ENCODE measurements at regions not wholly inside any gene's neighbourhood (a gene's known extent, or its start where the extent isn't known, plus 50 kb on each side); places are given as distances from the start of the nearest gene placed in this dataset.
"Not testable (repeated sequence)": the region's sequence is repeated elsewhere in the genome, so short reads cannot be mapped to it uniquely, and the experiment has no call there.

DNA sequence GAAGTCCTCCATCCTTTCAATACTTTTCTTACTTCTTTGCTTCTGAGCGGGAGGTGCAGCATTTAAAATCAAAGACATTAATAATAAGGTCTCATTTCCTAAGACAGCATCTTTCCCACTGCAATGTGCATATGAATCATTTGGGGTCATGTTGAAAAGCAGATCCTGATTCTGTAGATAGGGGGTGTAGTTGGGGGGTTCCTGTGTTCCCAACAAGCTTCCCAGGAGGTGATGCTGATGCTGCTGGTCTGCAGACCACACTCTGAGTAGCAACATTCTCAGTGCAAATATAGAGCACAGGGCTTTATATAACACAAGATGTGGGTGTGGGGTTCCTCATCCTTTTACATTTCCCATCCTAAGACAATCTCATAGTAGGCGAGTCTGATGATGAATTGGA lies 126.5 kb upstream of the PALM2AKAP2 start:
- Histone ChIP-seq H3K27ac (ENCODE audit: low read length) (no peak overlapping the region), H3K4me1 (ENCODE audit: control insufficient read depth, insufficient read depth, low read length) (no peaks in the 10 kb centered on the region), H3K9me3 (ENCODE audit: control insufficient read depth, low read depth, low read length) (no peaks in the 10 kb centered on the region), H3K36me3 (ENCODE audit: control insufficient read depth, insufficient read depth, low read length) (no peaks in the 10 kb centered on the region), H3K27me3 (ENCODE audit: control insufficient read depth, insufficient read depth, low read length) (no peaks in the 10 kb centered on the region), H3K4me3 (ENCODE audit: low read length) (no peak overlapping the region)
- no peak for DNase-seq
- no CpG with 5 or more reads among the region's 2 CpGs for WGBS (ENCODE audit: insufficient coverage, low lambda C conversion rate)

DNA sequence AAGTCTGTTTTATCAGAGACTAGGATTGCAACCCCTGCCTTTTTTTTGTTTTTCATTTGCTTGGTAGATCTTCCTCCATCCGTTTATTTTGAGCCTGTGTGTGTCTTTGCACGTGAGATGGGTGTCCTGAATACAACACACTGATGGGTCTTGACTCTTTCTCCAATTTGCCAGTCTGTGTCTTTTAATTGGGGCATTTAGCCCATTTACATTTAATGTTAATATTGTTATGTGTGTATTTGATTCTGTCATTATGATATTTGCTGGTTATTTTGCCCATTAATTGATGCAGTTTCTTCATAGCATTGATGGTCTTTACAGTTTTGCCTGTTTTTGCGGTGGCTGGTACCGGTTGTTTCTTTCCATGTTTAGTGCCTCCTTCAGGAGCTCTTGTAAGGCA lies 116.0 kb upstream of the PALM2AKAP2 start:
- H3K27me3 ChIP-seq (ENCODE audit: control insufficient read depth, insufficient read depth, low read length), result not testable (repeated sequence)

DNA sequence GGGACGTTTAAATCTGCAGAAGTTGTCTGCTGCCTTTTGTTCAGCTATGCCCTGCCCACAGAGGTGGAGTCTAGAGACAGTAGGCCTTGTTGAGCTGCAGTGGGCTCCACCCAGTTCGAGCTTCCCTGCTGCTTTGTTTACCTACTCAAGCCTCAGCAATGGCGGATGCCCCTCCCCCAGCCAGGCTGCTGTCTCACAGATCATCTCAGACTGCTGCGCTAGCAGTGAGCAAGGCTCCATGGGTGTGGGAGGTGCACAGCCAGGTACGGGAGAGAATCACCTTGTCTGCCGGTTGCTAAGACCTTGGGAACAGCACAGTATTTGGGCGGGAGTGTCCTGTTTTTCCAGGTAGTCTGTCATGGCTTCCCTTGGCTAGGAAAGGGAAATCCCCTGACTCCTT lies 114.3 kb upstream of the PALM2AKAP2 start:
- not testable (repeated sequence) for H3K27ac ChIP-seq (ENCODE audit: low read length); H3K9me3 ChIP-seq (ENCODE audit: control insufficient read depth, low read depth, low read length); DNase-seq; H3K36me3 ChIP-seq (ENCODE audit: control insufficient read depth, insufficient read depth, low read length); H3K4me3 ChIP-seq (ENCODE audit: low read length); H3K4me1 ChIP-seq (ENCODE audit: control insufficient read depth, insufficient read depth, low read length); H3K27me3 ChIP-seq (ENCODE audit: control insufficient read depth, insufficient read depth, low read length)
- no CpG with 5 or more reads among the region's 7 CpGs for WGBS (ENCODE audit: insufficient coverage, low lambda C conversion rate)

More for the DNA sequence above, 116.0 kb upstream of the PALM2AKAP2 start:
- DNase-seq; H3K27ac ChIP-seq (ENCODE audit: low read length); H3K9me3 ChIP-seq (ENCODE audit: control insufficient read depth, low read depth, low read length); H3K36me3 ChIP-seq (ENCODE audit: control insufficient read depth, insufficient read depth, low read length); H3K4me3 ChIP-seq (ENCODE audit: low read length); H3K4me1 ChIP-seq (ENCODE audit: control insufficient read depth, insufficient read depth, low read length): not testable (repeated sequence)
- 90% methylated on average over 2 of the region's 4 CpGs for WGBS (ENCODE audit: insufficient coverage, low lambda C conversion rate)

DNA sequence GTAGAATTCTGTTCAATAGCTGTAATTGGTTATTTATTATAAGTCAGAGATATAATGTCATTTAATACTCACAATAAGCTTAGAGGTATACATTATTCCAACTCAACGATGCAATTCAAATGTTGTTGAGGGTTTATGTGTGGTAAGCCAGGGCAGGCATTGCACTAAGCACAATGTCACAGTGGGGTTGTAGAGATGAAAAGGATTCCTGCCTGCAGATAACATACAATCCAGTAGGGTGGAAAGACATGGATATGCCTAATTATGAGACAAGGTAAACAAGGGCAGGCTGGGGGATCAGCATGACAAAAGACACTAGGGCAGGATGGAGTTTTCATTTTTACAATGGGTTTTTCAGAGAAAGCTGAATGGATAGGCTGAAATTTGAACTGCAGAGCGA lies 98.7 kb upstream of the PALM2AKAP2 start:
- H3K27ac ChIP-seq (ENCODE audit: low read length), result no peak overlapping the region
- no CpG with 5 or more reads among the region's 2 CpGs for WGBS (ENCODE audit: insufficient coverage, low lambda C conversion rate)
- no peaks in the 10 kb centered on the region for H3K36me3 ChIP-seq (ENCODE audit: control insufficient read depth, insufficient read depth, low read length)
- DNase-seq, result no peak
- no peaks in the 10 kb centered on the region for H3K4me1 ChIP-seq (ENCODE audit: control insufficient read depth, insufficient read depth, low read length)
- no peak overlapping the region for H3K4me3 ChIP-seq (ENCODE audit: low read length)
- H3K27me3 ChIP-seq (ENCODE audit: control insufficient read depth, insufficient read depth, low read length), result no peaks in the 10 kb centered on the region
- H3K9me3 ChIP-seq (ENCODE audit: control insufficient read depth, low read depth, low read length), result no peaks in the 10 kb centered on the region

DNA sequence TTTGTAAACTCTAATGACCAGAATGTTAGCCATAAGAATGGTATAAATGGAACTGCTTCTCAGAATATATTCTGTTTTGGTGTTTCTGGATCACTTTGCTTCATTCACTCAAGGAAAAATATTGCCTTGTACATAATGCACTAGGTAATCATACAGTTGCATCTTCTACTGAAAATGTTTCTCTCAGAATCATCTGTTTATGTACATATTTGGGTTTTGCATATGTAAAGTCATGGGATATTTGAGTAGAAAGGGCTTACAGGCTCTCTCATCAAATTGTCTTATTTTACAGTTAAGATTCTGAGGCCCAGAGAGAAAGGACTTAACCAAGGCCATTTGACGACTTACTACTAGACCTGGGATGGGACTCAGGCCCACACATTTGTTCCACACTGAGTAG lies 97.8 kb upstream of the PALM2AKAP2 start:
- H3K27ac ChIP-seq (ENCODE audit: low read length), result no peak overlapping the region
- no peaks in the 10 kb centered on the region for H3K9me3 ChIP-seq (ENCODE audit: control insufficient read depth, low read depth, low read length)
- H3K4me3 ChIP-seq (ENCODE audit: low read length), result no peak overlapping the region
- no CpG with 5 or more reads among the region's 1 CpG for WGBS (ENCODE audit: insufficient coverage, low lambda C conversion rate)
- no peaks in the 10 kb centered on the region for H3K27me3 ChIP-seq (ENCODE audit: control insufficient read depth, insufficient read depth, low read length)
- no peaks in the 10 kb centered on the region for H3K36me3 ChIP-seq (ENCODE audit: control insufficient read depth, insufficient read depth, low read length)
- no peak for DNase-seq
- no peaks in the 10 kb centered on the region for H3K4me1 ChIP-seq (ENCODE audit: control insufficient read depth, insufficient read depth, low read length)

DNA sequence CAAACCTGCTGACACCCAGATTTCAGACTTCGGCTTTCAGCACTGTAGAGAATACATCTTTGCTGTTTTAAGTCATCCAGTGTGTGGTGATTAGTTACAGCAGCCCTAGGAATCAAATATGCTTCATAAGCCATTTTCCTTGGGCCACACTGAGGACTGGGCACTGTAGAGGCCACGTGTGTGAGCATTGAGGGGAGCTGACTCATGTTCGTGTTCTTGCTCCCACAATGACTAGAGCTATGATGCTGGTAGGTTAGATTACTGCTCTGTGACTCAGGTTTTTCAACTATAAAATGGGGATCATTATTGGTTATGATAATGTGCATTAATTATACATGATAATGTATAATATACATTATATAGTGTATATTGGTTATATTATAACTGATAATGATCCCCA lies 96.5 kb upstream of the PALM2AKAP2 start:
- Histone ChIP-seq H3K4me1 (ENCODE audit: control insufficient read depth, insufficient read depth, low read length) (no peaks in the 10 kb centered on the region), H3K36me3 (ENCODE audit: control insufficient read depth, insufficient read depth, low read length) (no peaks in the 10 kb centered on the region), H3K9me3 (ENCODE audit: control insufficient read depth, low read depth, low read length) (no peaks in the 10 kb centered on the region), H3K4me3 (ENCODE audit: low read length) (no peak overlapping the region), H3K27ac (ENCODE audit: low read length) (no peak overlapping the region), H3K27me3 (ENCODE audit: control insufficient read depth, insufficient read depth, low read length) (no peaks in the 10 kb centered on the region)
- no peak for DNase-seq
- no CpG with 5 or more reads among the region's 3 CpGs for WGBS (ENCODE audit: insufficient coverage, low lambda C conversion rate)

DNA sequence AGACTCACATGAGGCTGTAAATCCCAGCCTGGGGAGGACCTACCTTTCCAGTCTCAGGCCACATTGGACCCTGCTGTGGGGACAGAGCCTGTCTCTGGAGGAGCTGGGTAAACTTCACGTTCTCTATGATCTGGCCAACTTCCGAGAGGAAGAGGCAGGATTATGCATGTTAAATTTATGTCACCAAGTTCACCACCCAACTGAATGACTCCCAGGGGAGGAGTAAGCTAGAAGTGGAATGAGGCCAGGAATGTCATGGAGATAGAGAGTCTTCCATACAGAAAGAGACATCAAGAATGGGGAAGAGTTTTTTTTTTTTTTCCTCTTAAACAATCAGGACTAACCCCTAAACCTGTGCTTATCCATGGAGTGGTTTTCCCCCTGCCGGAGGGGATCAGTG lies 90.3 kb upstream of the PALM2AKAP2 start:
- Histone ChIP-seq H3K4me1 (ENCODE audit: control insufficient read depth, insufficient read depth, low read length) (no peaks in the 10 kb centered on the region), H3K27me3 (ENCODE audit: control insufficient read depth, insufficient read depth, low read length) (no peaks in the 10 kb centered on the region), H3K27ac (ENCODE audit: low read length) (no peak overlapping the region), H3K36me3 (ENCODE audit: control insufficient read depth, insufficient read depth, low read length) (no peaks in the 10 kb centered on the region), H3K9me3 (ENCODE audit: control insufficient read depth, low read depth, low read length) (no peaks in the 10 kb centered on the region), H3K4me3 (ENCODE audit: low read length) (no peak overlapping the region)
- no CpG with 5 or more reads among the region's 3 CpGs for WGBS (ENCODE audit: insufficient coverage, low lambda C conversion rate)
- DNase-seq, result no peak

DNA sequence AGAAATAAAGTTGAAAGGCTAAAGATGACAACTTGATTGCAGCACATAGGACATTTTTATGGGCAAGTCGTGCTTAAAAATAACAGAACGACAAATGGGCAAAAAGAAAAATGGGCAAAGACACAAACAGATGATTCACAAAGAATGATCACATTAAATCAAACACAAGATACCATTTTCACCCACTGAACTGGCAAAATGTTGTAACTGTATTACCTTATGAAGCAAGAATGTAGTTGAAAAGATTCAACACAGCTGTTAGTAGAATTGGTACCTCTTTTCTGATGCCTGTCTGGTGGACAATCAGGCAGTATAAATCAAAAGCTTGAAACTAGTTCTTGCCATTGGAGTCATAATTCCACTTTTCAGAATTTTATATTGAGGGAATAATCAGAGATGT lies 81.0 kb upstream of the PALM2AKAP2 start:
- DNase-seq, result no peak
- H3K9me3 ChIP-seq (ENCODE audit: control insufficient read depth, low read depth, low read length), result no peaks in the 10 kb centered on the region
- no peak overlapping the region for H3K4me3 ChIP-seq (ENCODE audit: low read length)
- 90% methylated on average over 2 of the region's 2 CpGs for WGBS (ENCODE audit: insufficient coverage, low lambda C conversion rate)
- H3K4me1 ChIP-seq (ENCODE audit: control insufficient read depth, insufficient read depth, low read length), result no peaks in the 10 kb centered on the region
- peaks cover 2% of the 10 kb centered on the region for H3K27me3 ChIP-seq (ENCODE audit: control insufficient read depth, insufficient read depth, low read length)
- no peak overlapping the region for H3K27ac ChIP-seq (ENCODE audit: low read length)
- no peaks in the 10 kb centered on the region for H3K36me3 ChIP-seq (ENCODE audit: control insufficient read depth, insufficient read depth, low read length)

DNA sequence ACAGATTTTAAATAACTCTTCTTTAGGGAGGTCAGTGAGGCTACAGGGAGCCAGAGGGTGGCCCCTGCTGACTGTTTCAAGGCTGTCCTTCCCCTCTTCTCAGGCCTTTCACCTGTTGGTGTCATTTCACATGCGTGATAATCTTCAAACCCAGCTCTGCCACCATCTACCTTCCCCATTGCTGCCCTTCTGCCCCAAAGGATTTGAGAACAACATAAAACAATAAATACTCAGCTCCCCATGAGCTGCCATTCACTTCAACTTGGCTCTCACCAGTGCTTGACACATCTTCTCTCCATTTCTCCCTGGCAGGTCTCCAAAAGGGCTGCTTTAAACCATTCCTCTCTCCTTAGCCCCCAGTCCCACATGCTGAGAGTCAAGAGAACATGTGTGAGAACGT lies 75.5 kb upstream of the PALM2AKAP2 start:
- H3K4me3 ChIP-seq (ENCODE audit: low read length), result no peak overlapping the region
- no peaks in the 10 kb centered on the region for H3K9me3 ChIP-seq (ENCODE audit: control insufficient read depth, low read depth, low read length)
- no peak overlapping the region for H3K27ac ChIP-seq (ENCODE audit: low read length)
- H3K27me3 ChIP-seq (ENCODE audit: control insufficient read depth, insufficient read depth, low read length), result peaks cover 3% of the 10 kb centered on the region
- no peaks in the 10 kb centered on the region for H3K4me1 ChIP-seq (ENCODE audit: control insufficient read depth, insufficient read depth, low read length)
- no peaks in the 10 kb centered on the region for H3K36me3 ChIP-seq (ENCODE audit: control insufficient read depth, insufficient read depth, low read length)
- no peak for DNase-seq
- no CpG with 5 or more reads among the region's 2 CpGs for WGBS (ENCODE audit: insufficient coverage, low lambda C conversion rate)

DNA sequence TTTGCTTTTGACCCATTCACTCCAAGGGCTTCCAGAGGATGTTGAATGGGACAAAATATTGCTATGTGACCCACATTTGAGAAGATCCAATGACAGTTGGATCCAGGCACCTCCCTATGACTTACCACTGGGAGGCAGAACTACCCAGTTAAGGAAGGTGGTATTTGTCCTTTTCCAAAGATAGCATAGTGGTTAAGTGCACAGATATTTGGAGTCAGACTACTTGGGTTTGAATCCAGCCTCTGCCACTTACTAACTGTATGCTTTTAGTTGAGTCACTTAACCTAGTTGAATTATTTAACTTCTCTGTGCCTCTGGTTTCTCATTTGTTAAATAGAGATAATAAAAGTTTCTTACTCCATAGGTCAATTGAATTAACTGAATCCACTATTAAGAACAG lies 74.5 kb upstream of the PALM2AKAP2 start:
- no peaks in the 10 kb centered on the region for H3K36me3 ChIP-seq (ENCODE audit: control insufficient read depth, insufficient read depth, low read length)
- no peak overlapping the region for H3K27ac ChIP-seq (ENCODE audit: low read length)
- H3K27me3 ChIP-seq (ENCODE audit: control insufficient read depth, insufficient read depth, low read length), result peaks cover 5% of the 10 kb centered on the region
- no peak overlapping the region for H3K4me3 ChIP-seq (ENCODE audit: low read length)
- H3K4me1 ChIP-seq (ENCODE audit: control insufficient read depth, insufficient read depth, low read length), result no peaks in the 10 kb centered on the region
- DNase-seq, result no peak
- no peaks in the 10 kb centered on the region for H3K9me3 ChIP-seq (ENCODE audit: control insufficient read depth, low read depth, low read length)

DNA sequence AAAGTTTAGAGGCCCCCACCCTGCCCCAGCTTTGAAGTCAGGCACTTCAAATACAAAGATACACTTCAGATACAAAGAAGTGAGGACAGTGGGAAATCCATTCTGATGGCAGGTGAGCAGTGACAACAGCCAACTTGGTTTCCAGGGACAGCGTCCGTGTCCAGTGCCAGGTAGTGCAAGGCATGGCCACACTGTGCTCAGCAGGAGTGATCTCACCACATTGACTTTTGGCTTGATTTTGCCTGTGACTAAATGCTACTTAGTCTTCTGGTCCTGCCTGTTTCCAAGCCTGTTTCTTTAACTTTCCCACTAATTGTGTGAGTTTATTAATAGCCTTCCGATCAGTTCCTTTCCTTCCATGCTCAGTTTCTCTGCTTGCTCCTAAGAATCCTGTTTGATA lies 72.6 kb upstream of the PALM2AKAP2 start:
- H3K4me3 ChIP-seq (ENCODE audit: low read length), result no peak overlapping the region
- no peak overlapping the region for H3K27ac ChIP-seq (ENCODE audit: low read length)
- no peaks in the 10 kb centered on the region for H3K4me1 ChIP-seq (ENCODE audit: control insufficient read depth, insufficient read depth, low read length)
- H3K27me3 ChIP-seq (ENCODE audit: control insufficient read depth, insufficient read depth, low read length), result peaks cover 5% of the 10 kb centered on the region
- 100% methylated on average over 1 of the region's 3 CpGs for WGBS (ENCODE audit: insufficient coverage, low lambda C conversion rate)
- no peak for DNase-seq
- H3K36me3 ChIP-seq (ENCODE audit: control insufficient read depth, insufficient read depth, low read length), result no peaks in the 10 kb centered on the region
- H3K9me3 ChIP-seq (ENCODE audit: control insufficient read depth, low read depth, low read length), result no peaks in the 10 kb centered on the region
